Glomerular visceral epithelial cell (primary cell): ENCODE measurements at regions not wholly inside any gene's neighbourhood (a gene's known extent, or its start where the extent isn't known, plus 50 kb on each side); places are given as distances from the start of the nearest gene placed in this dataset.
"Not testable (repeated sequence)": the region's sequence is repeated elsewhere in the genome, so short reads cannot be mapped to it uniquely, and the experiment has no call there.

Experiments used
- DNase-seq: peaks from one replicate; pipeline ENCODE4 v3.0.0-alpha.2; 2016; ENCODE audit errors: extremely low spot score

- DNase-seq, result not testable (repeated sequence)
Observed at GRCh38 chr16:15307184-15307583, 70.9 kb downstream of the NPIPA5 start.

GRCh38 chr16:15305889-15306288 is 72.2 kb downstream of the NPIPA5 start:
- DNase-seq, result not testable (repeated sequence)

GRCh38 chr16:15303667-15304324 is 74.3 kb downstream of the NPIPA5 start:
- not testable (repeated sequence) for DNase-seq

GRCh38 chr16:15297104-15297503 is 81.0 kb downstream of the NPIPA5 start:
- not testable (repeated sequence) for DNase-seq

DNA sequence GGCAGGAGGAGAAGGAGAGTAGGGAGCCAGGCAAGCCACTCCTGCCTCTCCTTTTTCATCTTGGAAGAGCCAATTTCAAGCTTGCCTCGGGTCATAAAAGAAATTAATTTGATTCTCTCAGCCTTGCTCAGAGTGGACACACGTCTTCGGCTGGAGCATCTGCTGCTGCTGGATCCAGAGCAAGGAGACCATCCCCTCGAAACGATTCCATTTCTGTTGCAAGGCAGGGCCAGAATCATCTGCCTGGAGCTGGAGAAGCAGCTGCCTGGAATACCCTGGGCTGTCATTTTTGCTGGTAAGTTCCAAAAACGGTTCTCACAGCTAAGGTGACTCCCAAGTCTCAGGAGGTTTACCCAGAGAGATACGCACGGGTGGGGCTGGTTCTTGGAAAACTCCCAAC is 103.3 kb downstream of the NPIPA5 start:
- not testable (repeated sequence) for DNase-seq

GRCh38 chr16:15273964-15274363 is 104.1 kb downstream of the NPIPA5 start:
- DNase-seq, result not testable (repeated sequence)

DNA sequence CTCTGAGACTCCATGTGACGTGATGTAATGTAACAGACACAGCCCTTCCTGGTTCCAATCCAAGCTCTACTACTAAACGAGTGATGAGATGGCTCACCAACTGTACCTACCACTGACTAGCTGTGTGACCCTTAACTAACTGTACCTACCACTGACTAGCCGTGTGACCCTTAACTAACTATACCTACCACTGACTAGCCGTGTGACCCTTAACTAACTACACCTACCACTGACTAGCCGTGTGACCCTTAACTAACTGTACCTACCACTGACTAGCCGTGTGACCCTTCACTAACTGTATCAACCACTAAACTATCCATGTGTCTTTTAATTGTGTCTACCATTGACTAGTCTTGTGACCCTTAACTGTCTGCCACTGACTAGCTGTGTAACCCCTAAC is 111.2 kb downstream of the NPIPA5 start:
- DNase-seq, result not testable (repeated sequence)

GRCh38 chr16:15262212-15262611 is 115.9 kb downstream of the NPIPA5 start:
- not testable (repeated sequence) for DNase-seq

DNA sequence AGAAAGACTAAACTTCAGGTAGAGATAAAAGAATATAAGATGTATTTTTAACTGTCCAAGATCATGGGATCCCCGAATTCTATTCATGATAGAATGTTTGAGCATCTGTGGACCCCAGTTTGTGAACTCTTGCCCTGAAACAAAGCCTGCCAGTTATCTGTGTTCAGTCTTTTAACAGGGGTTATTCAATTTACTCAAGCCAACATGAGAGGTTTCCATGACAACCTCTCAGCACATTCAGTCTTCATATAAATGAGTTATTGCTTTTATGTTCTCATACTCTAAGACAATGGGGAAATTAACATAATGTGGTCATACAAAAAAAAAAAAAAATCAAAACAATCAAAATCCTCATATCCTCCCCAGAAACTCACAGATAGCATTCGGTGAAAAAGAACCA is 130.1 kb downstream of the NPIPA5 start:
- not testable (repeated sequence) for DNase-seq

DNA sequence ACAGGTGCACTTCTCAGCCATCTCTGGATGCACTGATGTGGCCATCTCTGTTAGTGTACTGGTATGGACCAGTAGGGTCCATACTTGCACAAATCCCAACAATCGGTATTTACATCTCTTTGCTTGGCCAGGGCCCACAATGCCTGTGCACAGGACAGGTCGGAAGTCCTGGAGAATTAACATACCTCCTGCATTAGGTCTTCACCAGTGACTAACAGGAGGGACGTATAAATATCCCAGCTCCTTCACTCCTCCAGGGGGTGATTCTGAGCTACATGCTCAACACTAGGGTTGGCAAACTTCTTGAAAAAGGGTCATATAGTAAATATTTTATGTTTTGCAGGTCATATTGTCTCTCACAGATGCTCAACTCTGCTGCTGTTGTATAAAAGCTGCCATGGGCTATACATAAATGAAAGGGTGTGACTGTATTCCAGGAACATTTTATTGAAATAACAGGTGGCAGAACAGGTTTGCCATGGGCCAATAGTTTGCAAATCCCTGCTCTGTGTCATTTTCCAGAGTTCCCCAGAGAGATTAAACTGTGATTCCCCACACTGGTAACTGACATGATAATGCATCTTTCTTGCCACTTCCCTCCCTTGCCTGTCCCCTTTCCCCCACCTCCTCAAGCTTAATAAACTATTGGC is 141.3 kb downstream of the NPIPA5 start:
- not testable (repeated sequence) for DNase-seq

- DNase-seq, result not testable (repeated sequence)
Observed at GRCh38 chr16:15235140-15235539, 141.1 kb upstream of the RRN3 start.

DNA sequence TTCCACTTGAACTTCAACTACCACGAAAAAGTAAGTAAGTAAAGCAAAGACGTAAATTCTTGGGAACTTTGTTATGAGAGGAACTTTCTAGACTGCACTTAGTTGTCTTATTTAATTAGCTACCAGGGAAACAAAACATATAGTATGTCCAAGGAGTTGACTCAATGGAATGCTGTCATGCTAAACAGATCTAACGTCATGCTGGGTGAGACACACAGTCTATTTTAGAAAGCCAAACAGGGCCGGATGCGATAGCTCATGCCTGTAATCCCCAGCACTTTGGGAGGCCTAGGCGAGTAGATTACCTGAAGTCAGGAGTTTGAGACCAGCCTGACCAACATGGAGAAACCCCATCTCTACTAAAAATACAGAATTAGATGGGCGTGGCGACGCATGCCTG is 140.6 kb upstream of the RRN3 start:
- not testable (repeated sequence) for DNase-seq

DNA sequence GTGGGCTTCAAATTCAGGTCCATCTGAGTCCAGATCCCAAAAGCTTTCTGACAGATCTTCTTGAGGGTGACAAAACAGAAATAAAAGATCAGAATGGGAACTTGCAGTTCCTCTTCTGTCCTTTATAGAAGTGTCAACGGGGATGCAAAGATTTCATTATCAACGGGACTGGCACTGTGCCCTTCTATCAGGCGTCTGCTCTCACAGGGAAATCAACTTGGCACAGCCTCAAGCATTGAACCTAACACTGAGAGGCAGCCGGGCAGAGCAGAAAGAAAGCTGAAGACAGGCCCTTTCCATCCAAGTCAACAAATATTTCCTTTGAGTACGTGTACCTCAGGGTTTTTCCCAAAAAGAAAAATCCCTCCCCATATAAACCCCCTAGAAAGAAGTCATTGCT is 136.4 kb upstream of the RRN3 start:
- DNase-seq, result not testable (repeated sequence)

- not testable (repeated sequence) for DNase-seq
Observed at GRCh38 chr16:15229661-15230060, 135.6 kb upstream of the RRN3 start.

DNA sequence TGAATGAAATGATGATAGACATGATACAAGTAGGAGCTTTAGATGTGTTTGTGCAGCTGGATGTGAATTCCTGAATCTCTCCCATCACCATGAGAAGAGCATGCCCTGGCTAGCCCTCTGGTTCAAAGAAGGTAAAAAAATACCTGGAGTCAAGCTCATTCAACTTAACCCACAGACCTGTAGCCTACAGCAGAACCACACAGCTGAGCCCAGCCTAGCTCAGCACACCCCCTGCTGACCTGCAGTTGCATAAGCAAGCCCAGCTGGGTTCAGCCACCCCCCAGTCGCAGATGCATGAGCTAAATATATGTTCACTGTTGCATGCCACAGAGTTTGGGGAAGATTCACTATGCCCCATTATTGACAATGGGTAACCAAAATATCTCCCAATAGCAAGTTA is 130.6 kb upstream of the RRN3 start:
- not testable (repeated sequence) for DNase-seq

DNA sequence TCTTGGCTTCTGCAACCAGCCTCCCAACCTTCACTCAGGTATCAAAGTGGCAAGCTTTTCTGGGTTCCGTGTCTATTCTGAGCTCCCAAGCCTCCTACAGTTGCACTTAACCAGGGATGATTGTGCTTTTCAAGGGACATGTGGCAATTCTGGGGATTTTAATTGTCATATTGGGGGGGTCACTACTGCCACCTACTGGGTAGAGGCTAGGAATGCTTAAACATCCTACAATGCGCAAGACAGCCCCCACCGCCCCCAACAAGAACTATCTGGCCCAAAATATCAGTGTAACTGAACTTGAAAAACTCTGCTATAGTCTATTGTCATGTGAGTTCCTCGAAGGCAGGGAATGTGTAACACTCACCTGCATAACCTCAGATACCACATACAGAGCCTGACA is 129.3 kb upstream of the RRN3 start:
- not testable (repeated sequence) for DNase-seq

DNA sequence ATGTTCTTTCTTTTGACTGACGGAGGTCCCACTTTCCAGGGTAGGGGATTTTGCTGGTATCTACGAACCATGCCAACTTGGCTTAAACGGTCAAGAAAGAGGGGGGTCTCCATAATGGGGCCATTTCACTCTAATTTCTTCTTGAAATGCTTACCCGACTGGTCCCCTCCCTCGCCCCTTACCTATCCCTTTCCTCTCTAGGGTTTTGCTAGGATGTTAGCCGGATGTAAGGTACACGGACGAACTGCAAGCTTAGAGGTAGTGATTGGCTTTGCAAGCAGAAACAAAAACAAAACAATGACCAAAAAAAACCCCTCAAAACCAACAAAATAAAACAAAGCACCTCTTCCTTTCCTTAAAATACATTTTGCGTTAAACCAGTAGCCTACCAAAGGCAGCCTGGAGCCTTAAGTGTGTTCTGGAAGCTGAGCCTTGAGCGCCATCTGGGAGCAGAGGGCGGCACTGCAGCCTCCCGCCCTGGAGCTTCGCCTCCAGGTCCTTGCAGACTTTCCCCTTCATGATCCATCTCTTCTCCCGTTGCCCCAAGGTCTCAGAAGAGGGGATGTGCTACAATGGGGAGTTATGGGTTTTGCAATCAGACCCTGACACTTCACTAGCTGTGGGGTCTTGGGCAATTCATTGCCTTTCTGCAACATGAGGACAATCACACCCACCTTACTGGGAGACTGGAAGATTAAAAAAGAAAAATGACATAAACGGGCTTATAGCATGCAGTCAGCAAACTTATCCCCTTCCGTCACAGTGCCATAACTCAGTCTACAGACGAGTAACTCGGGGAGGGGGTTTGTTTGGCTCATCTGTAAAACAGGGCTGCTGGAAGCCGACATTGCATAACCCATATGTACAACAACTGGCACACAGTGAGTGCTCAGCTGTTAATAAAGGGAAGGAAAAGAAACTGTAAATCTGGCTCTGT is 125.9 kb upstream of the RRN3 start:
- DNase-seq, result peak; percentile 1

- DNase-seq, result not testable (repeated sequence)
Observed at GRCh38 chr16:15218856-15219500, 124.9 kb upstream of the RRN3 start.

DNA sequence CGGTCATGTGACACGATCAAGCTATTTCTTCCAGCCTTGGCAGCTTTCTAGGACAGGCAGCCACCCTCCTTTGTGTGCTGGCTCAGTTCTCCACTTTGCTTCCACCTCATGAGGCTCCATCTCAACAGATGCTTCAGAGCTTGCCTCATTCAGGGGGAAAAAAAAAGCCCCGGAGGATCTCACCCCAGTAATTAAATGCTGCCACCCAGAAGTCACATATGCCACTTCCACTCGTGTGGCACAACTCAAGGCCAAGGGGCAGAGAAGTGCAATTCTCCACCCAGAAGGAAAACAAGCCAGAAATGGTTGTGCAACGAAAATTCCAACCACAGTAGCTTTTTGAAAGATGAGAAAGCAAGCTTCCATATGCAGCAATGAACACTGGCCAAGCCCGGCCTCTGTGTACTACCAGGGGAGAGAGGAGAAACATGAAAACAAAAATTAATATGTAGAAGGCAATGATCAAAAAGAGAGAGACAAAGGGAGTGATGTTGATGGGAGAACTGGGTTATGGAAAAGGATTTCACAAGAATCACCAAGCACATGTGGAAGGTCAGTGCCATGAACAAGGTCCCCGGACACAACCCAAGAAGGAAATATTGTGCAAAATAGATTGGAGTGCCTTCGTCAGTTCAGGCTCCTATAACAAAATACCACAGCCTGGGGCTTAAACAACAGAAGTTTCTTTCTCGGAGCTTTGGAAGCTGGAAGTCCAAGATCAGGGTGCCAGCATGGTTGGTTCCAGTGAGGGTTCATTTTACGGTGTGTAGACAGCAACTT is 113.3 kb upstream of the RRN3 start:
- not testable (repeated sequence) for DNase-seq

- not testable (repeated sequence) for DNase-seq
Observed at GRCh38 chr16:15206439-15206838, 112.4 kb upstream of the RRN3 start.

- not testable (repeated sequence) for DNase-seq
Observed at GRCh38 chr16:15205939-15206338, 111.9 kb upstream of the RRN3 start.
